ENCODE measurements at regions not wholly inside any gene's neighbourhood (a gene's known extent, or its start where the extent isn't known, plus 50 kb on each side); places are given as distances from the start of the nearest gene placed in this dataset.

DNA sequence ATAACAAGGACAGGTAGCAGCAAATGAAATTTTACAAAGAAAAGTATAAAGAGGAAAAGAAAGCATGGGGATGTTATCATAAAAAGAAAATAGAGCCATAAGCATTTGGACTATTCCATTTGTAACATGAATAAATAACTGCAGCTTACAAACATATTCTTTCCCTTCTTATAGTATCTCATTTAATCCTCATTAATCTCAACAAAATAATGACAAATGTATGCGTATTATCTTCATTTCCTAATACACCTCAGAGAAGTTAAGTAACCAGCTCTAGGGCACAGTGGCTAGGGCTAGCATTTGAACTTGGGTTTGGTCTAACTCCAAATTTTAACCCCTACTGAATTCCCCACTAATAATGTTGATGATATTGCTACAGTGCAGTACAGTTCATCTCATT, 175.5 kb upstream of the POU5F2 start:
- no peak for TF ChIP-seq POLR2A (IDR thresholded peaks at IDR 0.05)
- TF ChIP-seq, protein P1, sequence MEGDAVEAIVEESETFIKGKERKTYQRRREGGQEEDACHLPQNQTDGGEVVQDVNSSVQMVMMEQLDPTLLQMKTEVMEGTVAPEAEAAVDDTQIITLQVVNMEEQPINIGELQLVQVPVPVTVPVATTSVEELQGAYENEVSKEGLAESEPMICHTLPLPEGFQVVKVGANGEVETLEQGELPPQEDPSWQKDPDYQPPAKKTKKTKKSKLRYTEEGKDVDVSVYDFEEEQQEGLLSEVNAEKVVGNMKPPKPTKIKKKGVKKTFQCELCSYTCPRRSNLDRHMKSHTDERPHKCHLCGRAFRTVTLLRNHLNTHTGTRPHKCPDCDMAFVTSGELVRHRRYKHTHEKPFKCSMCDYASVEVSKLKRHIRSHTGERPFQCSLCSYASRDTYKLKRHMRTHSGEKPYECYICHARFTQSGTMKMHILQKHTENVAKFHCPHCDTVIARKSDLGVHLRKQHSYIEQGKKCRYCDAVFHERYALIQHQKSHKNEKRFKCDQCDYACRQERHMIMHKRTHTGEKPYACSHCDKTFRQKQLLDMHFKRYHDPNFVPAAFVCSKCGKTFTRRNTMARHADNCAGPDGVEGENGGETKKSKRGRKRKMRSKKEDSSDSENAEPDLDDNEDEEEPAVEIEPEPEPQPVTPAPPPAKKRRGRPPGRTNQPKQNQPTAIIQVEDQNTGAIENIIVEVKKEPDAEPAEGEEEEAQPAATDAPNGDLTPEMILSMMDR (IDR thresholded peaks at IDR 0.05), result no peak

All from transverse colon (tissue), 3 donors.